ENCODE measurements at regions not wholly inside any gene's neighbourhood (a gene's known extent, or its start where the extent isn't known, plus 50 kb on each side); places are given as distances from the start of the nearest gene placed in this dataset.

DNA sequence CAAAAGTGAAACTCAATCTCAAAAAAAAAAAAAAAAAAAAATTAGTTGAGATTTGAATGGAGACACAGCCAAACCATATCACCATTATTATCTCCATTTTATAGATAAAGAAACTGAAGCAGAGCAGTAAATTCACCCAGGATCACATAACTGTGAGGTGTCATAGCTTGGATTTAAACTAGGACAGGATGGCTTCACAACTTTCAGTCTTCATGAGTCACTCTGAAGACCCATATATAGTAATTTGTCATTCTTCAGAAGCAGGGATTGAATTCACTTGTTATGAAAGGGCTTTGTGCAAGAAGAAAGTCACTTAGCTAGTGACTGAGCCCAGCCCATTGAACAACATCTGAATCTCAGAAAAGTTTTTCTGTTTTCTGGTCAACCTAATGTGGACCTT, 60.5 kb upstream of the LRIG1 start:
- no peak overlapping the region for H3K27ac ChIP-seq
- H3K27me3 ChIP-seq, result no peaks in the 10 kb centered on the region
- TF ChIP-seq, protein P1, sequence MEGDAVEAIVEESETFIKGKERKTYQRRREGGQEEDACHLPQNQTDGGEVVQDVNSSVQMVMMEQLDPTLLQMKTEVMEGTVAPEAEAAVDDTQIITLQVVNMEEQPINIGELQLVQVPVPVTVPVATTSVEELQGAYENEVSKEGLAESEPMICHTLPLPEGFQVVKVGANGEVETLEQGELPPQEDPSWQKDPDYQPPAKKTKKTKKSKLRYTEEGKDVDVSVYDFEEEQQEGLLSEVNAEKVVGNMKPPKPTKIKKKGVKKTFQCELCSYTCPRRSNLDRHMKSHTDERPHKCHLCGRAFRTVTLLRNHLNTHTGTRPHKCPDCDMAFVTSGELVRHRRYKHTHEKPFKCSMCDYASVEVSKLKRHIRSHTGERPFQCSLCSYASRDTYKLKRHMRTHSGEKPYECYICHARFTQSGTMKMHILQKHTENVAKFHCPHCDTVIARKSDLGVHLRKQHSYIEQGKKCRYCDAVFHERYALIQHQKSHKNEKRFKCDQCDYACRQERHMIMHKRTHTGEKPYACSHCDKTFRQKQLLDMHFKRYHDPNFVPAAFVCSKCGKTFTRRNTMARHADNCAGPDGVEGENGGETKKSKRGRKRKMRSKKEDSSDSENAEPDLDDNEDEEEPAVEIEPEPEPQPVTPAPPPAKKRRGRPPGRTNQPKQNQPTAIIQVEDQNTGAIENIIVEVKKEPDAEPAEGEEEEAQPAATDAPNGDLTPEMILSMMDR (IDR thresholded peaks at IDR 0.05), result no peak

DNA sequence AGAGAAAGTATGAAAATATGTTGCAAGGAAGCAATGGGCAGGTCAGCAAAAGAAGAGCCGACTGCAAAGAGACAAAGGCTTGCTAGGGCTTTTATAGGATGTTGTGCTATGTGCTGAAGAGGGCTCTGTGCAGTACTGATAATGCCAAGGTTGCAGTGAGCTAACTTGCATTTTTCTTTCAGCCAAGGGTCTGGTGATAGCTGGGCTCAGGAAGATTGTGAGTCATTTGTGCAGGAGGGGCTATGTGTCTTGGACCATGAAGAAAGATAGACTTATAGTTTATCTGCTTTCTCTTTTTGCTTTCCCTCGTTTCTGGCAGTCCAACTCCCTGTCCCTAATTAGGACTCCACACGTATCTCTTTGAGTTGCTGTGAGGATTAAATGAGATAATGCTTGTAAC, 64.5 kb upstream of the LRIG1 start:
- H3K9me3 ChIP-seq, result no peaks in the 10 kb centered on the region
- H3K27ac ChIP-seq, result no peak overlapping the region
- peaks cover 0 to 8% (median 0%) of the 10 kb centered on the region in 4 donors for H3K4me1 ChIP-seq
- H3K36me3 ChIP-seq, result no peaks in the 10 kb centered on the region
- TF ChIP-seq, protein P1 (IDR thresholded peaks at IDR 0.05), result no peak
- no peak for DNase-seq
- no peaks in the 10 kb centered on the region for H3K27me3 ChIP-seq
- no peak overlapping the region for H3K4me3 ChIP-seq
- intact Hi-C loops (cut with DNase I; ENCODE audit: low total_unique reads), result no loop called here

More for the DNA sequence above, 60.5 kb upstream of the LRIG1 start:
- DNase-seq, result no peak
- Histone ChIP-seq H3K4me3 (no peak overlapping the region), H3K36me3 (no peaks in the 10 kb centered on the region), H3K9me3 (no peaks in the 10 kb centered on the region), H3K4me1 (no peaks in the 10 kb centered on the region)
- intact Hi-C loops (cut with DNase I; ENCODE audit: low total_unique reads), result no loop called here

DNA sequence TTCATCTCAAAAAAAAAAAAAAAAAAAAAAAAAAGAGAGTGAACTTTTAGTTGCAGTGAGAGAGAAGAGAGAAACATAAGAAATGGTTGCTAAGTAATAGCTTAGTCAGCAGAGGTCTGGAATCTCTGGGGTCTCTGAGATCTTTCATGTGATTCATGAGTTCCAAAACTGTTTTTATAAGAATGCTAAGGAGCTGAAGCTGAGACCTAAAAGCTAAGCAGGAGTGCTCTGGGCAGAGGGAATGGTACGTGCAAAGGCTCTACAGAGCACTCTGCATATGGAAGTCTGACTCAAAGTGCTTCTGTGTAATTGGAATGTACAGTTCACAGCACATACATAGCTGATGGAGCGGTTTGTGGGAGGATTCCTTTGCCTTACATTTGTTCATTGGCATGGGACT, 66.3 kb upstream of the LRIG1 start:
- Histone ChIP-seq H3K4me1 (peaks cover 0 to 8% (median 0%) of the 10 kb centered on the region in 4 donors), H3K9me3 (no peaks in the 10 kb centered on the region), H3K27ac (no peak overlapping the region), H3K4me3 (no peak overlapping the region), H3K27me3 (no peaks in the 10 kb centered on the region), H3K36me3 (no peaks in the 10 kb centered on the region)
- TF ChIP-seq, protein P1 (IDR thresholded peaks at IDR 0.05), result no peak
- DNase-seq, result no peak
- intact Hi-C loops (cut with DNase I; ENCODE audit: low total_unique reads), result no loop called here

DNA sequence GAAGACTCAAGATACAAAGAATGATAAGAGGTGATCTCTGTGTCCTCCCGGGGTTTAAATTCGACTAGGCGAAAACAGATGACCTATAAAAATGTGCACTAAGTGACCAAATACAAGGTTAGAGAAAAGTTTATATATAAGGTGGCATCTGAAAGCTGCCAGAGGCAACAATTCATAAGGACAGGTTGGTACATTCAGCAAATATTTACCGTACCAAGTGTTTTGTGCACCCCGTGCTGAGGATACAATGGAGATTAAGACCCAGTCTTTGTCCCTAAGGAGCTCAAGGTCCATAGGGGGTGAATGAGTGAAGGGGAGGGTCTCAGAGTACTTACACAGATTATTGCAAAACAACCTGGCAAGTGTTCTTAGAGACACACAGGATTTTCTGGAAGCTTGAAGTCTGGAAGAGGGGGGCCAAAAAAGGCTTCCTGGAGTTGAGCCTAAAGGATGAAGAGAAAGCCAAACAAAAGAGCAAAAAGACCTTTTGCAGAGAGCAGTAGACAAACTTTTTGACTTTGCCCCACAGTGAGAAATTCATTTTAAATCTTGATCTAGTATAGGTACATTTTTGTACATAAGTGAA, 71.4 kb upstream of the LRIG1 start:
- TF ChIP-seq, protein P1 (IDR thresholded peaks at IDR 0.05), result no peak
- no peak overlapping the region for H3K27ac ChIP-seq
- no peaks in the 10 kb centered on the region for H3K9me3 ChIP-seq
- H3K27me3 ChIP-seq, result no peaks in the 10 kb centered on the region
- H3K36me3 ChIP-seq, result no peaks in the 10 kb centered on the region
- no peak overlapping the region for H3K4me3 ChIP-seq
- intact Hi-C loops (cut with DNase I; ENCODE audit: low total_unique reads), result no loop called here
- peaks cover 0 to under 1% (median 0%) of the 10 kb centered on the region in 4 donors for H3K4me1 ChIP-seq
- DNase-seq, result no peak

DNA sequence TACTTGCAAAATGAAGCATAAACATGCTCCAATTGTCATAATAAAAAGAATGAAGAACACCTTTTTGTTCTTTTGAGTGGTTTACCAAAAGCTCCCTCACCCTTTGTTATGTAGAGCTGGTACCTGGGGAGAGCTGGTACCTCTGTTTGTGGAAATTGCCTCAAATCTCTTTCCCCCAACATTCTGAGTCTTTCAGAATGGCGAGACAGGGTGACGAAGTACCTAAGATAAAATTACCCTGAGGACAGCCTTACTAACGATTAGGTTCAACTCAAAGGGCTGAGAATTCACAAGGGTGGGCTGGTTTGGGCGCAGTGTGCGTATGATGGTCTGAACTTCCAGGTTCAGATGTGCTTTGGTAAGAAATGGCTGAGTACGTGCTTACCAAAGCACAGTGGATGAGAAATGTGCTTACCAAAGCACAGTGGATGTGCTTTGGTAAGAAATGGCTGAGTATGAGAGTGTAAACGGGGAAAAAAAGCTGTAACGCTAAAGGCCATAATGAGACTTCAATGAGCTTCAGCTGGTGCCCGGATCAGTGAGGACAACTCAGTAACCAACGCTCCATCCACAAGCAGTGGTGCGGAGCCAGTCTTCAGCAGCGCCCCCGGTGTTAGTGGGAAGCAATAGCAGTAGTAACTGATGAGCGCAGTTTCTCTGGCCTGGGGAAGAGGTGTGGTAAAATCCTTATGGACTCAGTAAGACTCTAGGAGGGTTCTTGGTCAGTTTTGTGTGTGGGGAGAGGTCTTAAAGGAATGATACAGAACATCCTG, 72.3 kb upstream of the LRIG1 start:
- no peak overlapping the region for H3K4me3 ChIP-seq
- DNase-seq, result no peak
- intact Hi-C loops (cut with DNase I; ENCODE audit: low total_unique reads), result no loop called here
- no peak overlapping the region for H3K27ac ChIP-seq
- H3K27me3 ChIP-seq, result no peaks in the 10 kb centered on the region
- no peaks in the 10 kb centered on the region for H3K36me3 ChIP-seq
- no peaks in the 10 kb centered on the region for H3K4me1 ChIP-seq
- H3K9me3 ChIP-seq, result no peaks in the 10 kb centered on the region
- TF ChIP-seq, protein P1 (IDR thresholded peaks at IDR 0.05), result no peak
